GM23248 (cell line): ENCODE measurements at regions not wholly inside any gene's neighbourhood (a gene's known extent, or its start where the extent isn't known, plus 50 kb on each side); places are given as distances from the start of the nearest gene placed in this dataset.

Experiments
- DNase-seq: peaks from one replicate; pipeline ENCODE4 v3.0.0-alpha.2; 2015
- H2AFZ ChIP-seq: fragments of 200-600 bp; sonication (generic); 2 replicates; pipeline ENCODE4 v1.6.1; 2016; ENCODE audit warnings: antibody characterized with exemption
- H3F3A ChIP-seq: fragments of 200-600 bp; sonication (generic); 2 replicates; pipeline ENCODE4 v1.6.1; 2016; ENCODE audit warnings: mild to moderate bottlenecking, antibody characterized with exemption, mixed run types; ENCODE audit not compliant: insufficient read depth
- H3K27ac ChIP-seq: fragments of 200-600 bp; sonication (generic); 2 replicates; pipeline ENCODE4 v1.5.1; 2016; ENCODE audit warnings: mild to moderate bottlenecking
- H3K27me3 ChIP-seq: fragments of 200-600 bp; sonication (generic); replicated peaks from 2 replicates; pipeline ENCODE4 v1.6.1; 2016; ENCODE audit warnings: mild to moderate bottlenecking; ENCODE audit not compliant: insufficient read depth
- H3K36me3 ChIP-seq: fragments of 200-600 bp; sonication (generic); 2 replicates; pipeline ENCODE4 v1.6.1; 2016; ENCODE audit warnings: low read depth, mild to moderate bottlenecking
- H3K4me1 ChIP-seq: fragments of 200-600 bp; sonication (generic); 2 replicates; pipeline ENCODE4 v1.6.1; 2016; ENCODE audit warnings: mild to moderate bottlenecking; ENCODE audit not compliant: insufficient read depth
- H3K4me2 ChIP-seq: fragments of 200-600 bp; sonication (generic); one replicate; pipeline ENCODE4 v1.6.1; 2016; ENCODE audit warnings: mild to moderate bottlenecking; ENCODE audit not compliant: unreplicated experiment
- H3K4me3 ChIP-seq: fragments of 200-600 bp; sonication (generic); 2 replicates; pipeline ENCODE4 v1.5.1; 2016; ENCODE audit warnings: mild to moderate bottlenecking
- H3K79me2 ChIP-seq: fragments of 200-600 bp; sonication (generic); 2 replicates; pipeline ENCODE4 v1.6.1; 2016; ENCODE audit warnings: mild to moderate bottlenecking; ENCODE audit not compliant: insufficient read depth
- H3K9ac ChIP-seq: fragments of 200-600 bp; sonication (generic); 2 replicates; pipeline ENCODE4 v1.6.1; 2016; ENCODE audit warnings: mild to moderate bottlenecking
- H3K9me2 ChIP-seq: fragments of 200-600 bp; sonication (generic); 2 replicates; pipeline ENCODE4 v1.6.1; 2016; ENCODE audit warnings: mixed run types, mild to moderate bottlenecking, moderate library complexity; ENCODE audit not compliant: insufficient read depth
- H3K9me3 ChIP-seq: fragments of 200-600 bp; sonication (generic); one replicate; pipeline ENCODE4 v1.6.1; 2017; ENCODE audit warnings: low read depth
- H4K20me1 ChIP-seq: fragments of 200-600 bp; sonication (generic); 2 replicates; pipeline ENCODE4 v1.6.0; 2016; ENCODE audit not compliant: insufficient read depth
- EZH2 ChIP-seq: fragments of 200-600 bp; sonication (generic); IDR thresholded peaks from 2 replicates; pipeline ENCODE4 v1.6.1; 2018; ENCODE audit warnings: antibody characterized with exemption, mild to moderate bottlenecking; ENCODE audit not compliant: insufficient read depth, poor library complexity, severe bottlenecking
- EZH2phosphoT487 ChIP-seq: fragments of 200-600 bp; sonication (generic); IDR thresholded peaks from 2 replicates; pipeline ENCODE4 v1.6.1; 2018; ENCODE audit warnings: antibody characterized with exemption, moderate library complexity, mild to moderate bottlenecking, low read depth; ENCODE audit not compliant: insufficient read depth
- WGBS, 2 experiments: methylation state at CpG; one replicate each; pipeline ENCODE4 v1.1.6; 2015 to 2017; ENCODE audit warnings: low lambda C conversion rate in 2 of 2, low coverage in 1 of 2; ENCODE audit errors: missing lambda C conversion rate in 2 of 2; 5-methylcytosine and 5-hydroxymethylcytosine counted together
- in situ Hi-C: fragments of 300-500 bp; cut with MboI; formaldehyde crosslinking; loops from 2 replicates; pipeline ENCODE4 v1.15.0; 2020

DNA sequence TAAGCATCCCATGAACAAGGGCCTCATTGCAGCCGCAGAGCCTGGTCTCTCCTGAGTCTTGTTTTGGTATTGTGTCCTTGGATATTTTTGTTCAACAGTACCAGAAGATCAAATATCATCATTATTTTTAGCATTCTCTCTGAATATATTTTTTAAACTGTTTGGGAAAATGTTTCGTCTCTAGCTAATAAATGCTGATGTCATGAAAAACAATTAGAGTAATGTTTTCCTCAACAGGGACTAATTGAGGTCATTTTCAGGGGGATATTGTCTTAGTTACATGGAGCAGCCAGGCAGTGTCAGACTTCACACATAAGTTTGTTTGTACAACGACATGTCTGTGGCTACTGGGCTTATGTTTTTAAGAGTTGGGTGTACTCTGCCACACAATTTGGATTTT lies 805.3 kb upstream of the SOX9 start:
- no peaks in the 10 kb centered on the region for H4K20me1 ChIP-seq
- no peaks in the 10 kb centered on the region for H3F3A ChIP-seq
- DNase-seq, result no peak
- no peaks in the 10 kb centered on the region for H3K27me3 ChIP-seq
- in situ Hi-C loops, result no loop called here
- no peaks in the 10 kb centered on the region for H3K36me3 ChIP-seq
- no peak overlapping the region for H3K27ac ChIP-seq
- no peak overlapping the region for H3K4me3 ChIP-seq
- H3K4me2 ChIP-seq, result no peak overlapping the region
- H2AFZ ChIP-seq, result no peak overlapping the region
- no peak for TF ChIP-seq EZH2
- TF ChIP-seq EZH2phosphoT487, result no peak
- H3K9ac ChIP-seq, result no peak overlapping the region
- no peaks in the 10 kb centered on the region for H3K4me1 ChIP-seq
- H3K9me3 ChIP-seq, result no peaks in the 10 kb centered on the region
- no peaks in the 10 kb centered on the region for H3K9me2 ChIP-seq
- 46 to 47% methylated on average over 3 of the region's 3 CpGs for WGBS, 2 experiments
- H3K79me2 ChIP-seq, result no peaks in the 10 kb centered on the region

DNA sequence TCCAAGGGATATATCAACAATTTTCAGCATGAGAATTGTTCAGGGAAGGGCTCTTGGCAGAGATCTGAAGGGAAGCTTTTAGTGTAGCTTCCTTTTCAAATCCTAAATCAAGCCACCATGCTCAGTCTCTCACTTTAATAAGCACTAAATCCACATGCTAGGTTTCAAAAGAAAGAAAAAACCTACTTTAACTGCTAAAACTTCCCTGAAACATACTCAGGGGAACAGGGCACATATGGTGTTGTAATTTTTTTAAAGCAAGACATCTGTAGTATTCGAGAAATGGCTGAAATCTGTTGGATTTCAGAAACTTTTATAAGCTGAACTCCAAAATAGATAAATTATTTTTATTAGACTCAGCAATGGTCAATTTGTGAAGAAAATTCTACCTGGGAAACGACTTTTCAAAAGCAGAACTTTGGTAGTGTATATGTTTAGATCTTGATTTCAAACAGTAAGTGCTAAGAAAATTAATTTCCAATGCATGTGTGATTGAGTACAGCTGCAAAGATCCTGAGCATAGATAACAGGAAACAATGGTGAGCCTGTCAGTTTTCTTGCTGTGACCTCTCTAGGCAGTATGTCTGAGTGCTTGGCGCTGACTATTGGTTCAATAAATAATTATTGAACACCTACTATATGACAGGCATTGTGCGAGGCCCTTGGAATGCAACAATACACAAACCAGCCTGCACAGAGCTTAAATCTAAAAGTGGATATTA lies 804.5 kb upstream of the SOX9 start:
- no peak overlapping the region for H3K4me2 ChIP-seq
- no peaks in the 10 kb centered on the region for H3K9me2 ChIP-seq
- H3K9me3 ChIP-seq, result no peaks in the 10 kb centered on the region
- TF ChIP-seq EZH2phosphoT487, result no peak
- no peak for TF ChIP-seq EZH2
- H3K36me3 ChIP-seq, result no peaks in the 10 kb centered on the region
- H3K27me3 ChIP-seq, result no peaks in the 10 kb centered on the region
- in situ Hi-C loops, result no loop called here
- H3K27ac ChIP-seq, result no peak overlapping the region
- no peak overlapping the region for H3K4me3 ChIP-seq
- 54 to 62% methylated on average over 4 of the region's 4 CpGs for WGBS, 2 experiments
- H3F3A ChIP-seq, result no peaks in the 10 kb centered on the region
- H3K79me2 ChIP-seq, result no peaks in the 10 kb centered on the region
- no peaks in the 10 kb centered on the region for H4K20me1 ChIP-seq
- DNase-seq, result no peak
- H3K4me1 ChIP-seq, result no peaks in the 10 kb centered on the region
- H2AFZ ChIP-seq, result no peak overlapping the region
- H3K9ac ChIP-seq, result no peak overlapping the region

DNA sequence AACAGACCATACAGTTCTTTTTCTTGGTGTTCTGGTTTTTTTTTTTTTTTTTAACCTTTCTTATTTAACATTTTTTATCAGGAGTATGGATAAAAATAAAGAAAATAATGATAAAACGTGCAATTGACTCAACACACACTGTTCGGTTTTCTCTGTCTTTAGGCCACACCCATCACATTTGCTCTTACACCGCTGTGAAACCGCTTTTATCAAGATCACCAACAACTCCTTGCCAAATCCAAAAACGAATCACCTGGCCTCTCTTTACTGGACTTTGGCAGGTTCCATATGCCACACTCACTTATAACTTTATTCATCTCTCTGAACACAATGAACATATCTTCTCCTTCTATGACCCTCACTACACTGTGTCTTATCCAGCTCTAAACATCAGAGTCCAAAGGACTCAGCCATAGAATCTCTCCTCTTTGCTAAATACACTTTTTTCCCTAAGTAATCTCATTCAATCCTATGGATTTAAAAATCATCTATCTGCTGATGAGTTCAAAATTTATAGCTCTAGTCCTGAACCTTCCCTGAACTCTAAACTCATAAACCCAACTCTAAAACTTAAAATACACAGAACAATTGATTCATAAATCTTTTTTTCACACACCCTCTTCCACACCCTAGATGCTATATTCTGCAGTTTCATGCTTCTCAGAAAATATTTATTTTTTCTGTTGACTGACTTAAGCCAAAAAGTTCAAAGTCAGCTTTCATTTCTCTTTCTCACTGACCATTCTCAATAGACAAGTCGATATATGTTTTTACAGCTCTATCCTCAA lies 800.6 kb upstream of the SOX9 start:
- Histone ChIP-seq H2AFZ (no peak overlapping the region), H3F3A (no peaks in the 10 kb centered on the region), H3K9me2 (no peaks in the 10 kb centered on the region), H3K9me3 (no peaks in the 10 kb centered on the region), H3K36me3 (no peaks in the 10 kb centered on the region), H3K27me3 (no peaks in the 10 kb centered on the region), H3K4me3 (no peak overlapping the region), H3K4me1 (no peaks in the 10 kb centered on the region), H4K20me1 (no peaks in the 10 kb centered on the region), H3K4me2 (no peak overlapping the region), H3K79me2 (no peaks in the 10 kb centered on the region), H3K27ac (no peak overlapping the region), H3K9ac (no peak overlapping the region)
- TF ChIP-seq EZH2 (no peak), EZH2phosphoT487 (no peak)
- DNase-seq, result no peak
- 73 to 78% methylated on average over 6 of the region's 6 CpGs for WGBS, 2 experiments
- in situ Hi-C loops, result no loop called here

DNA sequence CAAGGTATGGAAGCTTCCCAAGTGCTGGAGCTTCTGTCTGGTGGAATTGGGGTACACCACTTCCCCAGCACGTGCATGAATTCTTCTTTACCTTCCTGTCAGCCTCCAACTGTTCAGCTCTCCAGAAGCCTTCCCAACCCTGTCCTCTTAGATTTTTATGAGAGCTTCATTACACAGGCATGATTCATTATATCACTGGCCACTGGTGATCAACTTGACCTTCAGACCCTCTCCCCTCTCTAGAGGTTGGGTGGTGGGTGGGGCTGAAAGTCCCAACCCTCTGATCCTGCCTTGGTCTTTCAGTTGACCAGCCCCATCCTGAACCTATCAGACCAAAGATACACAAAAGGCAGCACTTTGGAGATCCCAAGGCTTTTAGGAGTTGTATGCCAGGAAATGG lies 795.7 kb upstream of the SOX9 start:
- Histone ChIP-seq H4K20me1 (no peaks in the 10 kb centered on the region), H3K9ac (no peak overlapping the region), H3K27me3 (no peaks in the 10 kb centered on the region), H3K9me3 (no peaks in the 10 kb centered on the region), H3F3A (peaks cover 21% of the 10 kb centered on the region; the same call in 1 of the 2 replicates), H3K4me3 (no peak overlapping the region), H2AFZ (no peak overlapping the region), H3K4me1 (peaks cover 26% of the 10 kb centered on the region), H3K36me3 (no peaks in the 10 kb centered on the region), H3K27ac (no peak overlapping the region), H3K9me2 (no peaks in the 10 kb centered on the region), H3K79me2 (no peaks in the 10 kb centered on the region), H3K4me2 (no peak overlapping the region)
- no peak for DNase-seq
- no peak for TF ChIP-seq EZH2
- TF ChIP-seq EZH2phosphoT487, result no peak
- 79 to 90% methylated on average over 1 of the region's 1 CpG for WGBS, 2 experiments
- in situ Hi-C loops, result no loop called here
